Upper lobe of right lung (tissue), 1 donor: ENCODE measurements at regions not wholly inside any gene's neighbourhood (a gene's known extent, or its start where the extent isn't known, plus 50 kb on each side); places are given as distances from the start of the nearest gene placed in this dataset.

Source experiments
- ATAC-seq: fragments of 200-7000 bp; cut with Tn5 transposase; one replicate; pipeline ENCODE4 v1.9.1; 2020; ENCODE audit warnings: mild to moderate bottlenecking, moderate library complexity
- DNase-seq: peaks from one replicate; pipeline ENCODE4 v3.0.0-alpha.2; 2020
- H3K27ac ChIP-seq: fragments of 200-600 bp; one replicate; pipeline ENCODE4 v1.8.0; 2022
- H3K27me3 ChIP-seq: fragments of 200-600 bp; one replicate; pipeline ENCODE4 v1.8.0; 2022; ENCODE audit warnings: mild to moderate bottlenecking
- H3K36me3 ChIP-seq: fragments of 200-600 bp; one replicate; pipeline ENCODE4 v1.8.0; 2022
- H3K4me1 ChIP-seq: fragments of 200-600 bp; one replicate; pipeline ENCODE4 v1.8.0; 2022
- H3K4me3 ChIP-seq: fragments of 200-600 bp; one replicate; pipeline ENCODE4 v1.8.0; 2022; ENCODE audit warnings: mild to moderate bottlenecking
- H3K9me3 ChIP-seq: fragments of 200-600 bp; one replicate; pipeline ENCODE4 v1.8.0; 2022
- CTCF ChIP-seq: fragments of 200-600 bp; IDR thresholded peaks from one replicate; pipeline ENCODE4 v1.8.0; 2022; ENCODE audit warnings: antibody characterized with exemption
- intact Hi-C: fragments of 100-400 bp; cut with DNase I; formaldehyde crosslinking; loops from one replicate; pipeline ENCODE4 v1.11.0; 2022
- donor health status: DM: no; HTN: yes; CAD: no; lungs with severe emphysema.

GRCh38 chr4:155071962-155072361, 136.5 kb upstream of the NPY2R start:
- Histone ChIP-seq H3K36me3 (no peaks in the 10 kb centered on the region), H3K27ac (no peak overlapping the region), H3K9me3 (no peaks in the 10 kb centered on the region), H3K4me1 (no peaks in the 10 kb centered on the region), H3K4me3 (no peak overlapping the region), H3K27me3 (no peaks in the 10 kb centered on the region)
- no peak for DNase-seq
- intact Hi-C loops: no loop called here
- TF ChIP-seq CTCF: no peak
- no peak for ATAC-seq

GRCh38 chr4:155072417-155072816, 136.0 kb upstream of the NPY2R start:
- no peaks in the 10 kb centered on the region for H3K36me3 ChIP-seq
- no peaks in the 10 kb centered on the region for H3K27me3 ChIP-seq
- no peak for TF ChIP-seq CTCF
- intact Hi-C loops: no loop called here
- no peaks in the 10 kb centered on the region for H3K9me3 ChIP-seq
- no peak overlapping the region for H3K4me3 ChIP-seq
- ATAC-seq (no peak), DNase-seq (no peak)
- H3K27ac ChIP-seq: no peak overlapping the region
- H3K4me1 ChIP-seq: no peaks in the 10 kb centered on the region

GRCh38 chr4:155073852-155074251, 134.6 kb upstream of the NPY2R start:
- ATAC-seq (no peak), DNase-seq (no peak)
- H3K4me3 ChIP-seq: no peak overlapping the region
- no peak overlapping the region for H3K27ac ChIP-seq
- H3K27me3 ChIP-seq: no peaks in the 10 kb centered on the region
- no peaks in the 10 kb centered on the region for H3K9me3 ChIP-seq
- intact Hi-C loops: no loop called here
- H3K36me3 ChIP-seq: no peaks in the 10 kb centered on the region
- TF ChIP-seq CTCF: no peak
- H3K4me1 ChIP-seq: no peaks in the 10 kb centered on the region

GRCh38 chr4:155076256-155076785, 132.1 kb upstream of the NPY2R start:
- H3K4me3 ChIP-seq: no peak overlapping the region
- no peaks in the 10 kb centered on the region for H3K27me3 ChIP-seq
- intact Hi-C loops: no loop called here
- H3K4me1 ChIP-seq: no peaks in the 10 kb centered on the region
- ATAC-seq (no peak), DNase-seq (no peak)
- no peak for TF ChIP-seq CTCF
- no peaks in the 10 kb centered on the region for H3K9me3 ChIP-seq
- H3K36me3 ChIP-seq: no peaks in the 10 kb centered on the region
- H3K27ac ChIP-seq: no peak overlapping the region

GRCh38 chr4:155077452-155078229, 130.8 kb upstream of the NPY2R start:
- H3K27me3 ChIP-seq: no peaks in the 10 kb centered on the region
- ATAC-seq (no peak), DNase-seq (no peak)
- intact Hi-C loops: no loop called here
- H3K9me3 ChIP-seq: no peaks in the 10 kb centered on the region
- no peak overlapping the region for H3K27ac ChIP-seq
- no peaks in the 10 kb centered on the region for H3K4me1 ChIP-seq
- H3K36me3 ChIP-seq: no peaks in the 10 kb centered on the region
- H3K4me3 ChIP-seq: no peak overlapping the region
- no peak for TF ChIP-seq CTCF
